ENCODE measurements at regions not wholly inside any gene's neighbourhood (a gene's known extent, or its start where the extent isn't known, plus 50 kb on each side); places are given as distances from the start of the nearest gene placed in this dataset.

- TF ChIP-seq CTCF (IDR thresholded peaks at IDR 0.05; ENCODE audit: low read depth, low read length): peak; percentile 45
- no peak for TF ChIP-seq EZH2phosphoT487 (IDR thresholded peaks at IDR 0.05; ENCODE audit: low read depth)
These were observed 404.1 kb upstream of the MKI67 start for GRCh38 chr10:128530301-128530700.

All from OCI-LY3 (cell line).